K562 (cell line): ENCODE measurements at regions not wholly inside any gene's neighbourhood (a gene's known extent, or its start where the extent isn't known, plus 50 kb on each side); places are given as distances from the start of the nearest gene placed in this dataset.

Experiments
- ATAC-seq: fragments of 200-7000 bp; cut with Tn5 transposase; 3 replicates; pipeline ENCODE4 v1.9.1; 2020; ENCODE audit warnings: moderate library complexity
- BruUV-seq: library from RNA; stranded (reverse); fragments of 400-500 nt; replicated peaks from 2 replicates; lab custom pipeline; 2021; lab: Mats Ljungman, UMichigan
- CTCF ChIA-PET: fragments of 300-600 bp; formaldehyde crosslinking; extraction: SDS; loops from one replicate; lab custom pipeline; 2021; ENCODE audit warnings: low intra/inter-chr PET ratio; lab: Yijun Ruan, JAX
- POLR2A ChIA-PET: fragments of 300-600, 350-650 bp; sonication (Branson Sonifier 250); formaldehyde crosslinking; extraction: SDS; loops from one replicate; lab custom pipeline; 2021; ENCODE audit warnings: antibody characterized with exemption, inconsistent platforms; lab: Yijun Ruan, JAX
- DNase-seq, 4 experiments: peaks; one replicate each; pipeline versions ENCODE4 v3.0.0 to v3.0.0-alpha.2; 2011 to 2018; ENCODE audit warnings: low spot score in 3 of 4, mixed read lengths in 3 of 4; ENCODE audit errors: extremely low read depth in 1 of 4
- FAIRE-seq: peaks from 2 replicates; lab custom pipeline; 2011; peaks lifted over from hg19 to GRCh38; lab: Jason Lieb, UNC
- H2AFZ ChIP-seq: 2 replicates; pipeline ENCODE4 v1.6.0; 2011; ENCODE audit warnings: low read depth, low read length, control low read depth, inconsistent platforms
- H3K27ac ChIP-seq: fragments of 200-600 bp; 3 replicates; pipeline ENCODE4 v1.8.0; 2011; ENCODE audit warnings: low read depth, mild to moderate bottlenecking, control low read depth, inconsistent platforms, low read length, moderate library complexity, mixed read lengths; ENCODE audit errors: extremely low read depth
- H3K27me3 ChIP-seq, 2 experiments: fragments of 300-600 bp in 1 of 2; 2 replicates in 1 of 2; 3 replicates in 1 of 2; pipeline versions ENCODE4 v1.6.0 to v1.8.0; 2011; ENCODE audit warnings: inconsistent platforms in 2 of 2, low read length in 2 of 2, mild to moderate bottlenecking in 1 of 2, mixed read lengths in 1 of 2, moderate library complexity in 1 of 2; ENCODE audit not compliant: control insufficient read depth in 2 of 2, insufficient read depth in 2 of 2
- H3K36me3 ChIP-seq: fragments of 300-600 bp; 3 replicates; pipeline ENCODE4 v1.8.0; 2011; ENCODE audit warnings: mild to moderate bottlenecking, low read length, inconsistent platforms; ENCODE audit not compliant: control insufficient read depth, insufficient read depth
- H3K4me1 ChIP-seq, 2 experiments: fragments of 200-600 bp in 1 of 2; replicated peaks in 1 of 2; 2 replicates in 1 of 2; 3 replicates in 1 of 2; pipeline versions ENCODE4 v1.5.1 to v1.8.0; 2011; ENCODE audit warnings: inconsistent platforms in 2 of 2, low read length in 2 of 2, mild to moderate bottlenecking in 1 of 2, mixed read lengths in 1 of 2, moderate library complexity in 1 of 2; ENCODE audit not compliant: control insufficient read depth in 2 of 2, insufficient read depth in 2 of 2
- H3K4me2 ChIP-seq: 2 replicates; pipeline ENCODE4 v1.6.1; 2011; ENCODE audit warnings: low read length, control low read depth, inconsistent platforms, mixed read lengths; ENCODE audit not compliant: insufficient read depth
- H3K4me3 ChIP-seq: fragments of 200-600 bp; sonication (generic), shearing (Covaris generic); 2 replicates; pipeline ENCODE4 v1.5.1; 2016; ENCODE audit warnings: control low read depth, inconsistent platforms
- H3K79me2 ChIP-seq: fragments of 200-600 bp; 3 replicates; pipeline ENCODE4 v1.8.0; 2011; ENCODE audit warnings: low read length, inconsistent platforms; ENCODE audit not compliant: control insufficient read depth, insufficient read depth
- H3K9ac ChIP-seq, 2 experiments: 2 replicates each; pipeline versions ENCODE4 v1.6.0 to v1.6.1; 2011; ENCODE audit warnings: low read depth in 2 of 2, low read length in 2 of 2, control low read depth in 1 of 2, inconsistent platforms in 1 of 2, mild to moderate bottlenecking in 1 of 2, mixed read lengths in 1 of 2; ENCODE audit not compliant: insufficient read depth in 1 of 2
- H3K9me1 ChIP-seq: one replicate; pipeline ENCODE4 v1.6.0; 2011; ENCODE audit warnings: inconsistent platforms, mild to moderate bottlenecking, low read length, moderate library complexity; ENCODE audit not compliant: control insufficient read depth, insufficient read depth
- H3K9me3 ChIP-seq: replicated peaks from 2 replicates; pipeline ENCODE4 v1.5.1; 2011; ENCODE audit warnings: low read depth, low read length, inconsistent platforms; ENCODE audit not compliant: control insufficient read depth, insufficient read depth
- H4K20me1 ChIP-seq: replicated peaks from 2 replicates; pipeline ENCODE4 v1.6.1; 2011; ENCODE audit warnings: low read length, inconsistent platforms, mixed read lengths; ENCODE audit not compliant: control insufficient read depth, insufficient read depth
- CEBPG ChIP-seq, 3 experiments: fragments of 200-800 bp in 1 of 3; sonication (Bioruptor generic) in 1 of 3; sonication (generic) in 1 of 3; formaldehyde crosslinking in 1 of 3; IDR thresholded peaks in 2 of 3; conservative IDR thresholded peaks in 1 of 3; 2 replicates each; pipeline versions ENCODE4 v1.6.1 to v1.8.0; 2016 to 2022; ENCODE audit warnings: missing compliant biosample characterization in 2 of 3, missing genetic modification characterization in 2 of 3, mild to moderate bottlenecking in 1 of 3, missing genetic modification reagents in 1 of 3
- CHD7 ChIP-seq: fragments of 200-600 bp; sonication (generic); IDR thresholded peaks from one replicate; pipeline ENCODE4 v1.6.1; 2012; ENCODE audit warnings: mild to moderate bottlenecking, low read depth, low read length, inconsistent platforms
- IRF9 ChIP-seq: fragments of 450-650 bp; IDR thresholded peaks from 2 replicates; pipeline ENCODE4 v1.6.1; 2016; ENCODE audit warnings: missing biosample characterization, missing genetic modification characterization
- SMARCB1 ChIP-seq: IDR thresholded peaks from 2 replicates; pipeline ENCODE4 v1.6.1; 2011; ENCODE audit warnings: improper control_type of control experiment, low read depth; ENCODE audit not compliant: insufficient read length
- SNAPC5 ChIP-seq: fragments of 250-450 bp; sonication (Bioruptor Pico); IDR thresholded peaks from 2 replicates; pipeline ENCODE4 v1.8.0; 2021; ENCODE audit warnings: moderate library complexity, mild to moderate bottlenecking, inconsistent platforms
- ZNF24 ChIP-seq: fragments of 450-650 bp; IDR thresholded peaks from 2 replicates; pipeline ENCODE4 v1.6.1; 2016
- ZNF274 ChIP-seq: IDR thresholded peaks from 2 replicates; pipeline ENCODE4 v1.6.1; 2011; ENCODE audit warnings: low read depth, mild to moderate bottlenecking, low read length, moderate library complexity, borderline replicate concordance
- WGBS: fragments of 100-300 bp; shearing (Covaris generic); methylation state at CpG from one replicate; pipeline ENCODE4 v1.1.6; 2016; ENCODE audit warnings: low coverage, mixed read lengths; ENCODE audit not compliant: insufficient coverage; ENCODE audit errors: missing lambda C conversion rate; 5-methylcytosine and 5-hydroxymethylcytosine counted together
- in situ Hi-C: fragments of 300-500 bp; cut with MboI; formaldehyde crosslinking; loops from 4 replicates; pipeline ENCODE4 v1.15.0; 2018; ENCODE audit warnings: inconsistent platforms, mixed read lengths
- intact Hi-C: fragments of 100-400 bp; cut with micrococcal nuclease; formaldehyde crosslinking; loops from 2 replicates; pipeline ENCODE4 v1.14.2; 2022

GRCh38 chr1:224873434-224874369, 55.8 kb upstream of the DNAH14 start:
- no peak overlapping the region for H3K9ac ChIP-seq
- intact Hi-C loops = no loop called here
- no peak overlapping the region for H2AFZ ChIP-seq
- FAIRE-seq (no peak), ATAC-seq (no peak), DNase-seq (no peak)
- H3K36me3 ChIP-seq = no peaks in the 10 kb centered on the region
- no peaks in the 10 kb centered on the region for H3K79me2 ChIP-seq
- 2% methylated on average over 3 of the region's 3 CpGs for WGBS
- no peaks in the 10 kb centered on the region for H3K9me3 ChIP-seq
- ChIA-PET CTCF (no interaction called here), POLR2A (interaction anchor here (0.6 kb wide), 1 partner anchor 350 kb away, joined by 3 read pairs; no protein-coding TSS in a partner anchor)
- no peak overlapping the region for H3K27ac ChIP-seq
- H3K4me1 ChIP-seq = no peaks in the 10 kb centered on the region
- H3K9me1 ChIP-seq = no peaks in the 10 kb centered on the region
- H3K4me2 ChIP-seq = no peak overlapping the region
- no peaks in the 10 kb centered on the region; the same call in 1 of the 2 replicates for H4K20me1 ChIP-seq
- BruUV-seq = no TSS peak
- H3K4me3 ChIP-seq = no peak overlapping the region
- peaks cover 0 to 10% of the 10 kb centered on the region in 2 experiments; a peak in 2 of 5 replicates for H3K27me3 ChIP-seq
- in situ Hi-C loops = no loop called here
- TF ChIP-seq CHD7 = no peak
- no peak for TF ChIP-seq SMARCB1
- TF ChIP-seq ZNF274 = no peak
- no peak for TF ChIP-seq ZNF24
- no peak for TF ChIP-seq IRF9
- TF ChIP-seq CEBPG (CRISPR knock-in tag; IDR thresholded peaks at IDR 0.05) = no peak
- no peak for TF ChIP-seq CEBPG (tag; conservative IDR thresholded peaks at IDR 0.05 in 1 of 2, IDR thresholded peaks at IDR 0.05 in 1 of 2)
- TF ChIP-seq SNAPC5 (CRISPR knock-in tag) = no peak
